ENCODE measurements at regions not wholly inside any gene's neighbourhood (a gene's known extent, or its start where the extent isn't known, plus 50 kb on each side); places are given as distances from the start of the nearest gene placed in this dataset.
"Not testable (repeated sequence)": the region's sequence is repeated elsewhere in the genome, so short reads cannot be mapped to it uniquely, and the experiment has no call there.

DNA sequence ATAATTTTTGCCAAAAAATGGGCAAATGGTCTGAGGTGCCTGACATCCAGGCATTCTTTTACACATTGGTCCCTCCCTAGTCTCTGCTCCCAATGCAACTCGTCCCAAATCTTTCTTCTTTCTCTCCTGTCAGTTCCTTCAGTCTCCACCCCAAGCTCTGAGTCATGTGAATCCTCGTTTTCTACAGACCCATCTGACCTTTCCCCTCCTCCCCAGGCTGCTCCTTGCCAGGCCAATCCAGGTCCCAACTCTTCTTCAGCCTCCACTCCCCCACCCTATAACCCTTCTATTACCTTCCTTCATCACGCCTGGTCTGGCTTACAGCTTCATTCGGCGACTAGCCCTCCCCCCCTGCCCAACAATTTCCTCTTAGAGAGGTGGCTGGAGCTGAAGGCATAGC is 55.3 kb downstream of the BBS10 start:
- not testable (repeated sequence) for DNase-seq (ENCODE audit: low read depth)

- not testable (repeated sequence) for DNase-seq (ENCODE audit: low read depth)
These were observed 55.9 kb downstream of the BBS10 start for GRCh38 chr12:76292305-76292704.

DNA sequence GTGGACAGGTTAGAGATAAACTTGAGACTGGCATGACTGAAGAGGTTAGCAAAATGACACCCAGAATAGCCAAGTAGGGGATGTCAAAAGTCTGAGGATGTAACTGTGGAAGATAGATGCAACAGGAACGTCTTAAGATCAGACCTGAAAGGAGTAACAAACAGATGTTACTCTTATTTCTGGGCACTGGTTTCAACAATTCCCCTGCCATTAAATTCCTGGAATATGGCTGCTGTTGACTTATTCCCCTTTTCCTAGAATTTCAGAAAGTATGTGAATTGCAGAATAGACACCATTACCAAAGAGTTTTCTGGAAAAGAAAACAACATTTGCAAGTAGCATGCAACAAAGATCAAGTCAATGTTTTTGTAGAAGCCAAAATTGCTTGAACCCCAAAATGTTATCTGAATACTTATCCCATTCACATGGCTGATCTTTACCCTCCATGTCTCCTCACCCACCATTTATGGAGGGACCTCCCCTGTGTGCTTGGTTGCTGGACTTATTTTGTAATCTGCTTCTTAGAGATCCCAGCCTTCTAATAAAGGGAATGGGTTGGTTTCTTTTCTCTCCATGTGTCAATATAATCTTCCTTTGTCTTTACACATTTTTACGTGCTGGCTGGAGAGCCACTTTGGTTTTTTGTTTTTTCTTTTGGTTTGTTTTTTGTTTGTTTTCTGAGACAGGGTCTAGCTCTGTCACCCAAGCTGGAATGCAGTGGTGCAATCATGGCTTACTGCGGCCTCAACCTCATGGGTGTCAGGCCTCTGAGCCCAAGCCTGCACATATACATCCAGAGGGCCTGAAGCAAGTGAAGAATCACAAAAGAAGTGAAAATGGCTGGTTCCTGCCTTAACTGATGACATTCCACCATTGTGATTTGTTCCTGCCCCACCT is 57.0 kb downstream of the BBS10 start:
- DNase-seq (ENCODE audit: low read depth): no peak

DNA sequence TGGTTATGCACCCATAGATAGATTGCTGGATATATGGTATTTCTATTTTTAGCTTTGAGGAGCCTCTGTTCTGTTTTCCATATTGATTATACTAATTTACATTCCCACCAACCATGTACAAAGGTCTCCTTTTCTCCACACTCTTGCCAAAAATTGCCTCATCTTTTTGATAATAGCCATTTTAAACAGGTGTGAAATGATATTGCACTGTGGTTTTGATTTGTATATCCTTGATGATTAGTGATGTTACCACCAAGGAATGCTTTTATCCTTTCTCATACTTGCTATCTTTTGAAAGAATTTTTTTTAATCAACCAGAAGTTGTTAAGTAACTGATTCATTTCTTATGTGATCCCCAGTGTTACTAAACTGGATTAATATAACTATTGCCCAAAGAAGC is 60.0 kb downstream of the BBS10 start:
- DNase-seq (ENCODE audit: low read depth): no peak

DNA sequence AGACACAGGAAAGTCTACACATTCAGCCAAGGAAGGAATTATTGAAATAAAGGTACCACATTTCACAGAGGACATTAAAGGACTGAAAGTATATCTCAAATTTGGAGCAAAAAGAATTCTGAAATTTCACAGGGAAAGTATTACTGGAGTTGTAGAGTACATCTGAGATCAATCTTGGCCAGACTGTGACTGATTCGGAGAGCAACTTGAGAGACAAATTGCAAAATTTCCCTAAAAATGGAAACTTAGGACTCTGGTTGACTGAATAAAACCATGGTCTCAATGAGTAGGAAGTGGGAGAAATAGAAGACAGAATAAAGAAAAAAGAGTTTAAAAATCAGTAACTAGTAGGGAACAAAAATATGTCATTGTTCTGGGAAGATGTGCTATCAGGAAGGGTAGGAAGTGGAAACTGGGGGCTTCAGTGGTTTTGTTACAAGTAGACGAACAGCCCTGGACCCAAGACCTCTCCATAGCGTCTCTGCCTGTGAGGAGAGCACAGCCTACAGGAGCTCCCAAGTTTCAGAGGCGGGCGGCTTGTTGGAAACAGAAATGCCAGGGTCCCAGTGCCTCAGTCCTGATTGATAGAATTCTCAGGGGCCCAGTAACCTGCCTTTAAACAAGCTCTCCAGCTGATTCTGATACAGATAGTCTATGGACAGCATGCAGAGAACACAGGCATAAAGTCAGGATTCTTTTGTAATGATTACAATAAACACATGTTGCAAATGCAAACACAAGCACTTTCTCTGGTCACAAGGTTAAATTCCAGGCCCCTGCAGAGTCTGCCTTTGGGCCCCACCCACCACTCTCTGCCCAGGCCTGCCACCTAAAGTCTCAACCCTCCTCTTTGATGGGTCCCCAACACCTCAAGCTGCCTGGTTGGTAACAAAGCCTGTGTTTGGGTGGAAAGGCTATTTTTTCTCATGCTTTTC is 63.1 kb downstream of the BBS10 start:
- no peak for DNase-seq (ENCODE audit: low read depth)

DNA sequence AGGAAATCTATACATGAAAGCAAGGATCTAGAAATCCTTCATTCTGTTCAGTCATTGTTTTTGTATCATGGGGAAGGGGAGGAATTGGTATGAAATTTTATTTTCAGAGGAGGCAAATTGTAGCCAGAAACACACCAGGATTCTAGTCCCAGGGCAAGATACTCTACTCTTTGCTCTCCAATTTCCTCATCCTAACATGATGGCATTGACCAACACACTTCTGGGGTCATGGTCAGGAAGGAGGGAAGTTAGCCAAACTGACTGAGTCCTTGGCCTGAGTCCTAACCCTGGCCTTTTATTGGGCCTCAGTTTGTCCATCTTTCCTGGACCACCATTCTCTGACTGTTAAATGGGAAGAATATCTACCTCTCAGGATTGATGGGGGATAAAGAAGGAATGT is 65.5 kb downstream of the BBS10 start:
- DNase-seq (ENCODE audit: low read depth): no peak

- DNase-seq (ENCODE audit: low read depth): peak; percentile 33
These were observed 70.7 kb downstream of the BBS10 start for GRCh38 chr12:76277480-76277879.

GRCh38 chr12:76276499-76277151 is 71.6 kb downstream of the BBS10 start:
- no peak for DNase-seq (ENCODE audit: low read depth)

- no peak for DNase-seq (ENCODE audit: low read depth)
These were observed 72.6 kb downstream of the BBS10 start for GRCh38 chr12:76275511-76276093.

DNA sequence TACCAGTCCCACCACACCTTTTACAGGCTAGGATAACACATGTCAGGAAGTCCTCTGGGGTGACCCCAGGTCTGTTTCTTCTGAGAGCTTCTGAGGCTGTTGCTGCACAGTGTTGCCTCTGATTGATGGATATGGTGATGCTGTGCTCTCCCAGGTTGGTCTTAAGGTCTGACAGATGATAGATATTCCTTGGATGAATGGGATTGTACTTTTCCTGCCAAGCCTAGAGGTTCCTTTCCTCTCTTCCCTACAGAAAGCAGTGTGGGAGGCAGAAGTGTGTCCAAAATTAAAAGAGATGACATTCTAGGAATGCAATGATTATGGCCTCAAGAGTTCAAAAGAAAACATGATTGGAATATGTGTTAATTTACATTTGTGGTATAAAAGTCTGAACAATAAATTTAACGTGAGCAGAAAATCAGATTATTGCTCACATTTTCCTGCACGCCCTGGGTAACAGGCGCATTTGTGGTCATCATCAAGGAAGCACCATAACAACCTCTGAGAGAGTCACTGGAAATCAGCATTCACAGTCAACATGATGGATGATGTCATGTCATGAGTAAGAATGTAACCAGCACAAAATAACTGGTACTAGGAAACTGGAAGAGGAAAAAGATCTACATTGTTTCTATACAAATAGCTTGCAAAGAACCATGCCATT is 73.7 kb downstream of the BBS10 start:
- DNase-seq (ENCODE audit: low read depth): peak; percentile 43

DNA sequence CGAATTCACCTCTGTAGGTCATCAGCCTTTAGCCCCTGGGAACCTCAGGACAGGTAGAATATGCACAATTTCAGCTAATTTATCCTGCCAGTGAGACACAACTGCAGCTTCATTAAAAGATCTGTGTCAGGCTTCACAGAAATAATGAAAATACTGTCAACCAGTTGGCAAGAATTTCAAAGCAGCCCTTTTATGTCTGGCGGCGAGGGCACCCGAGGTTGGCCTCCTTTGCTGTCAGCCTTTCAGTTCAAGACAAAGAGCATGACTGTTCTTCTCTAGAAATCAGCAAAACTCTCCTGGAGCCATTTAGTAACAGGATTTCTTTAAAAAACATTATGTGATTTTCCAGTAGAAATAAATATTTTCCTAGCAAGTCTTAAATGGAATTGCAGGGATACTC is 75.9 kb downstream of the BBS10 start:
- DNase-seq (ENCODE audit: low read depth): no peak

- no peak for DNase-seq (ENCODE audit: low read depth)
These were observed 77.4 kb downstream of the BBS10 start for GRCh38 chr12:76270657-76271358.

- DNase-seq (ENCODE audit: low read depth): no peak
These were observed 79.9 kb downstream of the BBS10 start for GRCh38 chr12:76268267-76268666.

DNA sequence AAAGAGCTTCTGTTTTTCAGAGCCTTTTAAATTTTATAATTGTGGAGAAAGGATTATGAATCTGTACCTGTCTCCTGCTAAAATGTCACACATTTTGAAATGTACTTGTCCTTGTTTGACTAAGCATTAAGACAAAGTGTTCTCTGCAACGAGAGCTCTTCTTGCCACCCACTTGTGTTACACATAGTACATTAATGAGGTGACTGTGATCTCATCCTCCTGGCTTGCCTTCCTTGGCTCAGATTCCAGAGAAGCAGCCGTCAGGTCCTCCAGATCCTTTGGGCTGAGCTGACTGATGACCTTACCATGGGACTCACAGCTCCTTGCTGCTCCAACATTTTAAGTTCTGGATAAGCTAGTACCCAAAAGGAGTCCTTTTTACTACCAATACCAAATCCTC is 81.4 kb downstream of the BBS10 start:
- peak; percentile 71 for DNase-seq (ENCODE audit: low read depth)

GRCh38 chr12:76265424-76266180 is 82.6 kb downstream of the BBS10 start:
- DNase-seq (ENCODE audit: low read depth): no peak

GRCh38 chr12:76264611-76265012 is 83.6 kb downstream of the BBS10 start:
- no peak for DNase-seq (ENCODE audit: low read depth)

DNA sequence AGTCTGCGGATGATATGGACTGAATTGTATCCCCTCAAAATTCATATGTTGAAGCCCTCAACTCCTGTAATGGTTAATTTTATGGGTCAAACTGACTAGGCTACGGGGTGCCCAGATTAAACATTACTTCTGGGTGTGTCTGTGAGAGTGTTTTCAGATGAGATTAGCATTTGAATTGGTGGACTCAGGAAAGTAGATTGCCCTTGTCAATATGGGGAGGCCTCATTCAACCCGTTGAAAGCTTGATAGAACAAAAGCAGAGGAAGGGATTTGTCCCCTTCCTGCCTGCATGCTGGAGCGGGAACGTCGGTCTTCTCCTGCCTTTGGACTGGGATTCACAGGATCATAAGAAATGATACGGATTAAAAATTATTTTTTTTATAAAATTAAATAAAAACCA is 84.5 kb downstream of the BBS10 start:
- DNase-seq (ENCODE audit: low read depth): no peak

GRCh38 chr12:76260390-76260748 is 87.8 kb downstream of the BBS10 start:
- DNase-seq (ENCODE audit: low read depth): no peak

- DNase-seq (ENCODE audit: low read depth): peak; percentile 57
These were observed 88.4 kb downstream of the BBS10 start for GRCh38 chr12:76259660-76260389.

Measured in GM04504 (cell line).